ENCODE measurements at regions not wholly inside any gene's neighbourhood (a gene's known extent, or its start where the extent isn't known, plus 50 kb on each side); places are given as distances from the start of the nearest gene placed in this dataset.

DNA sequence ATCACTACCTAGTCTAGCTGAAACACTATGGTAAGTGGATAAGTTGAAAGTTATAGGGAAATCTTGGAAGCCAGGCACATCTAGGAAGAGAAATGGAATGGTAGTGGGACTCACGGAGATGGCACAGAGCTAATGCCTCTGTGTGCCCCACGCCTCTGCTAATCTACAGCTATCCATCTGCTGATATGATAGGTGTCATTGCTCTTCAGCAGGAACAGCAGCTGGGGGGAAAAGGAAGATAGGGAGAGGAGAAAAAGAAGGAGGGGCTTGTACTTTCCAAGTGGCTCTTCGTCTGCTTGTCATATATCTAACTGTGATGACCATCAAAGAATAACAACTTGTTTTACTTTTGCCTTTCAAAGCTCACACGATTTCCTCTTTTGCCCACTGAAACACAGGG lies 1199.1 kb upstream of the SORCS1 start:
- no peak for TF ChIP-seq CTCF (IDR thresholded peaks at IDR 0.05; ENCODE audit: control extremely low read depth in 1 of 3, insufficient read depth in 1 of 3, low read depth in 1 of 3, low read length in 3 of 3)
- TF ChIP-seq POLR2A (IDR thresholded peaks at IDR 0.05; ENCODE audit: control extremely low read depth in 1 of 2, low read depth in 2 of 2, low read length in 2 of 2), result no peak
- TF ChIP-seq KDM5A (IDR thresholded peaks at IDR 0.05; ENCODE audit: low read length), result no peak
